ENCODE measurements at regions not wholly inside any gene's neighbourhood (a gene's known extent, or its start where the extent isn't known, plus 50 kb on each side); places are given as distances from the start of the nearest gene placed in this dataset.

DNA sequence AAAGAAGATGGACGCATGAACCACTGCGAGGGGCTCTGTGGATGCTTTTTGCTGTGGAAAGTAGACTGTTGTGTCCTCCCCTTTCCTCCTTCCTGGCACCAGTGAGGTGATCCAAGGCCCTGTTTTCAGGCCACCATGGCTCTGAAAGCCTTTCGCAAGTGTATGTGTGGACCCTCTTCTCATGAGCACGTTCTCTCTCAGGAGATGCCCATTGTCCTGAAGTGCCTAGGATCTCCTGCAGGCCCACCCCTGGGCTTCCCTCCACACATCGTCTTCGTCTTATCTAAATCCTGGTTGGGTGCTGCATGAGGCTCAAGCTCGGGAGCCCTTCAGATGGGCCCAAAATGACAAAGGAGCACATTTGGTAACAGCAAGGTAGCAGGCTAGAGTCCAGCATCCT, 188.2 kb downstream of the PTPN20 start:
- CTCF ChIA-PET, result no interaction called here
- no peaks in the 10 kb centered on the region for H3K36me3 Mint-ChIP-seq (ENCODE audit: low read depth)
- no peak for ATAC-seq
- DNase-seq, result no peak
- POLR2A ChIA-PET, result no interaction called here
- intact Hi-C loops (cut with micrococcal nuclease), result no loop called here
- TF ChIP-seq, protein P1, sequence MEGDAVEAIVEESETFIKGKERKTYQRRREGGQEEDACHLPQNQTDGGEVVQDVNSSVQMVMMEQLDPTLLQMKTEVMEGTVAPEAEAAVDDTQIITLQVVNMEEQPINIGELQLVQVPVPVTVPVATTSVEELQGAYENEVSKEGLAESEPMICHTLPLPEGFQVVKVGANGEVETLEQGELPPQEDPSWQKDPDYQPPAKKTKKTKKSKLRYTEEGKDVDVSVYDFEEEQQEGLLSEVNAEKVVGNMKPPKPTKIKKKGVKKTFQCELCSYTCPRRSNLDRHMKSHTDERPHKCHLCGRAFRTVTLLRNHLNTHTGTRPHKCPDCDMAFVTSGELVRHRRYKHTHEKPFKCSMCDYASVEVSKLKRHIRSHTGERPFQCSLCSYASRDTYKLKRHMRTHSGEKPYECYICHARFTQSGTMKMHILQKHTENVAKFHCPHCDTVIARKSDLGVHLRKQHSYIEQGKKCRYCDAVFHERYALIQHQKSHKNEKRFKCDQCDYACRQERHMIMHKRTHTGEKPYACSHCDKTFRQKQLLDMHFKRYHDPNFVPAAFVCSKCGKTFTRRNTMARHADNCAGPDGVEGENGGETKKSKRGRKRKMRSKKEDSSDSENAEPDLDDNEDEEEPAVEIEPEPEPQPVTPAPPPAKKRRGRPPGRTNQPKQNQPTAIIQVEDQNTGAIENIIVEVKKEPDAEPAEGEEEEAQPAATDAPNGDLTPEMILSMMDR (IDR thresholded peaks at IDR 0.05), result no peak
- no peak overlapping the region for H3K27ac Mint-ChIP-seq
- no peaks in the 10 kb centered on the region for H3K4me1 Mint-ChIP-seq (ENCODE audit: low read depth)
- H3K4me3 Mint-ChIP-seq, result no peak overlapping the region
- H3K27me3 Mint-ChIP-seq, result no peaks in the 10 kb centered on the region
- H3K9me3 Mint-ChIP-seq, result no peaks in the 10 kb centered on the region

DNA sequence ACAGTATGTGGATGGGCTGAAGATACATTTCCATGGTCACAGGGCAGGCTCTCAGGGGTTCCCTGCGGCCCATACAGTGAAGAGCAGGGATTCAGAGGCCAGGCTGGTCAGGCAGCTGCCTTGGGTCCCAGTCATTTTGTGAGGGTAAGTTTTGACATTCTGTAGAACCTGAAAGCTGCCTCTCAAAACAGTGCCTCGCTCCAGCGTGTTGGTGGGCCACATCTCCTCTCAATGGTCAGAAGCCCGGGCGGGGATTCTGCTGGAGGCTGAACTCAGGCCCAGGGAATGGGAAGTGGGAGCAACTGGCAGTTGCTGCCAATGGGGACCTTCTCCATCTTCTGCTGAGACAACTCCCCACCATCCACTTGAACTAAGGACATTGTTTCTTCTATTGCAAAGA, 190.0 kb downstream of the PTPN20 start:
- intact Hi-C loops (cut with micrococcal nuclease), result no loop called here
- Mint-ChIP-seq H3K4me3 (no peak overlapping the region), H3K9me3 (no peaks in the 10 kb centered on the region), H3K36me3 (ENCODE audit: low read depth) (no peaks in the 10 kb centered on the region), H3K27me3 (no peaks in the 10 kb centered on the region), H3K4me1 (ENCODE audit: low read depth) (no peaks in the 10 kb centered on the region), H3K27ac (no peak overlapping the region)
- DNase-seq (no peak), ATAC-seq (no peak)
- ChIA-PET CTCF (no interaction called here), POLR2A (no interaction called here)
- TF ChIP-seq, protein P1 (IDR thresholded peaks at IDR 0.05), result no peak

DNA sequence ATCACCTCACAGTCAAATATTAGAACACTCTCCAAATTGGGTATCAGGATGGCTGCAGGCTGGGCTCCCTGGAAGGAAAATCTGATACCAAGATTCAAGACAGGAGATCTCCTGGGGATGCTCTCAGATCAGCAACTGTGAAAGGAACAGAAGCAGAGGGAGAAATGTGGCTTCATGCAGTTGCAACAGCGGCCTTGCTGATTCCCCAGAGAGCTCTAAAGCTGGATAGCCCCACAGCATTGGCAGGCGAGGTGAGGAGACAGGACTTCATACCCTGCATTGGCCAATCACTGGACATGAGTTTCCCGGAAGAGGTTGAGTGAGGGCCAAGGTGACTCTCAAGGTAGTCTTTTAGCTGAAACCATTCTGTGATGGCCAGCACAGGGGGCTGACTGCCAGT, 190.6 kb downstream of the PTPN20 start:
- intact Hi-C loops (cut with micrococcal nuclease), result no loop called here
- H3K4me3 Mint-ChIP-seq, result no peak overlapping the region
- DNase-seq (no peak), ATAC-seq (no peak)
- H3K9me3 Mint-ChIP-seq, result no peaks in the 10 kb centered on the region
- H3K36me3 Mint-ChIP-seq (ENCODE audit: low read depth), result no peaks in the 10 kb centered on the region
- ChIA-PET CTCF (interaction anchor here (1.0 to 1.3 kb wide), 2 partner anchors 10 to 54 kb away, joined by 3 to 5 read pairs; no protein-coding TSS in a partner anchor), POLR2A (no interaction called here)
- no peaks in the 10 kb centered on the region for H3K4me1 Mint-ChIP-seq (ENCODE audit: low read depth)
- H3K27ac Mint-ChIP-seq, result no peak overlapping the region
- H3K27me3 Mint-ChIP-seq, result no peaks in the 10 kb centered on the region
- TF ChIP-seq, protein P1 (IDR thresholded peaks at IDR 0.05), result no peak

DNA sequence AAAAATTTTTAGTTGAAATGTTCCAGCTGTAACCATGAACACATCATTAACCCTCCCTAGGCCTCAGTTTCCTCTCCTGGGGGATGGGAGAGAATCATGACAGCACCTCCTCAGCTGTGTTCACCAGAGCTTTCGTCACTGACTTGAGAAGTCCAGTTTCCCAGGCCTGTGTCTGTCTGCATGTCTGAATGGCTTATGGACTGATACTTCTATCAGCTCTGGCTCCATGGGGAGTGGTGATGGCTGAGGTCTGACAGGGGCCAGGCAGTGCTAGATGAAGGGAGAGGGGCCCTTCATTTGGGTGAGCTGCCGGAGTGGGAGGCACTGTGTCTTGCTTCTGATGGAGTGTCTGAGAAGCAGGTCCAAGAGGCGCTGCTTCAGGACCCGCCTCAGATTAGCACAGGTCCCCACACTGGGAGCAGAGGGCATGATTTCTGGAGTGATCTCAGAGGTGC, 192.9 kb downstream of the PTPN20 start:
- DNase-seq, result no peak
- no peaks in the 10 kb centered on the region for H3K36me3 Mint-ChIP-seq (ENCODE audit: low read depth)
- H3K4me3 Mint-ChIP-seq, result no peak overlapping the region
- H3K9me3 Mint-ChIP-seq, result no peaks in the 10 kb centered on the region
- ChIA-PET CTCF (interaction anchor here (1.3 kb wide), 1 partner anchor 56 kb away, joined by 5 read pairs; no protein-coding TSS in a partner anchor), POLR2A (interaction anchor here (0.7 to 1.2 kb wide), 2 partner anchors 10 to 194 kb away, joined by 3 read pairs; no protein-coding TSS in a partner anchor)
- H3K4me1 Mint-ChIP-seq (ENCODE audit: low read depth), result no peaks in the 10 kb centered on the region
- intact Hi-C loops (cut with micrococcal nuclease), result no loop called here
- no peak overlapping the region for H3K27ac Mint-ChIP-seq
- TF ChIP-seq, protein P1 (IDR thresholded peaks at IDR 0.05), result no peak
- no peaks in the 10 kb centered on the region for H3K27me3 Mint-ChIP-seq
- no peak for ATAC-seq

DNA sequence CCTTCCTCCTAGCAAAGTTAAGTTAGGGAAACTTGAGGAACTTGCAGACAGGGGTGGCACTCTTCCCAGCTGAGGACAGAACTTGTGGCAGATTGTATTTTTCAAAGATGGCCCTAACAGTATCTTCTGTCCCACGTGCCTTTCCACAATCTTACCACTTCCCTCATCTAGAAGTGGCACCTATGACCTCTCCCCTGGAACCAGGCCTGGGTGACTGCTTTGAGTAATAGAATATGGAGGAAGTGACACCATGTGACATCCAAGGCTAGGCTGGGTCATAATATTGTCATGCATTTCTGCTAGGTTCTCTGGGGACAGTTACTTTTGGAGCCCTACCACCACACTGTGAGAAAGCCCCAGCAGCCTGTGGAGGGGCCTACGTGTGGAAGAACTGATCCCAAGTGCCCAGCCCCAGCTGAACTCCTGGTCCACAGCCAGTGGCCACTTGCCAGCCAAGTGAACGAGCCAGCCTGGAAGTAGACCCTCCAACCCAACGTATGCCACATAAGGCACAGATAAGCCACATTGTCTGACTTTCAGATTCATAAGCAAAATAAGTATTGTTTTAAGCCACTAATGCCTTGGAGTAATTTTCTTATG, 193.7 kb downstream of the PTPN20 start:
- Mint-ChIP-seq H3K4me1 (ENCODE audit: low read depth) (no peaks in the 10 kb centered on the region), H3K27ac (no peak overlapping the region), H3K9me3 (no peaks in the 10 kb centered on the region), H3K36me3 (ENCODE audit: low read depth) (no peaks in the 10 kb centered on the region), H3K4me3 (no peak overlapping the region), H3K27me3 (no peaks in the 10 kb centered on the region)
- CTCF ChIA-PET, result interaction anchor here (1.3 kb wide), 1 partner anchor 57 kb away, joined by 5 read pairs; no protein-coding TSS in a partner anchor
- peak; percentile 35 for DNase-seq
- POLR2A ChIA-PET, result no interaction called here
- intact Hi-C loops (cut with micrococcal nuclease), result no loop called here
- ATAC-seq, result peak; percentile 64
- TF ChIP-seq, protein P1 (IDR thresholded peaks at IDR 0.05), result no peak

Data from activated CD8-positive, alpha-beta T cell treated with anti-CD3 and anti-CD28 coated beads for 36 hours (primary cell).